A549 (cell line): ENCODE measurements at regions not wholly inside any gene's neighbourhood (a gene's known extent, or its start where the extent isn't known, plus 50 kb on each side); places are given as distances from the start of the nearest gene placed in this dataset.

Experiments
- CTCF ChIP-seq: fragments of >200 bp; sonication (Bioruptor Twin); formaldehyde crosslinking; IDR thresholded peaks from 3 replicates; pipeline ENCODE4 v1.5.1; 2016
- POLR2AphosphoS2 ChIP-seq: conservative IDR thresholded peaks from 2 replicates; pipeline ENCODE4 v1.6.1; 2012; ENCODE audit warnings: low read length, improper control_type of control experiment, inconsistent platforms

- no peak for TF ChIP-seq POLR2AphosphoS2
- no peak for TF ChIP-seq CTCF
Measured at GRCh38 chr9:31255211-31255610, 1129.2 kb upstream of the ACO1 start.
